H1 (cell line): ENCODE measurements at regions not wholly inside any gene's neighbourhood (a gene's known extent, or its start where the extent isn't known, plus 50 kb on each side); places are given as distances from the start of the nearest gene placed in this dataset.

Experiments
- CTCF ChIA-PET: fragments of 300-600 bp; sonication (Branson Sonifier 250); formaldehyde crosslinking; loops from one replicate; lab custom pipeline; 2021; ENCODE audit not compliant: partially characterized antibody; lab: Charles Lee
- POLR2A ChIA-PET: fragments of 300-600 bp; sonication (Branson Sonifier 250); formaldehyde crosslinking; loops from one replicate; lab custom pipeline; 2021; ENCODE audit warnings: inconsistent platforms; ENCODE audit not compliant: partially characterized antibody; lab: Charles Lee
- DNase-seq, 2 experiments: peaks; one replicate each; pipeline versions ENCODE4 v3.0.0 to v3.0.0-alpha.2; 2010 to 2022; ENCODE audit warnings: low spot score in 2 of 2, low read depth in 1 of 2, mixed read lengths in 1 of 2
- FAIRE-seq: peaks from 2 replicates; lab custom pipeline; 2011; peaks lifted over from hg19 to GRCh38; lab: Jason Lieb, UNC
- H2AFZ ChIP-seq: 2 replicates; pipeline ENCODE4 v1.8.1; 2012; ENCODE audit warnings: low read length, inconsistent platforms
- H2AK5ac ChIP-seq: 2 replicates; pipeline ENCODE4 v1.6.1; 2013; ENCODE audit warnings: low read depth, low read length
- H2BK120ac ChIP-seq: replicated peaks from 2 replicates; pipeline ENCODE3; 2013; ENCODE audit warnings: low read depth, low read length, inconsistent platforms
- H2BK12ac ChIP-seq: 2 replicates; pipeline ENCODE4 v1.6.1; 2013; ENCODE audit warnings: low read depth, low read length
- H2BK15ac ChIP-seq: 2 replicates; pipeline ENCODE4 v1.6.1; 2013; ENCODE audit warnings: low read length
- H2BK20ac ChIP-seq: 2 replicates; pipeline ENCODE4 v1.6.1; 2013; ENCODE audit warnings: low read length
- H2BK5ac ChIP-seq: 2 replicates; pipeline ENCODE4 v1.6.1; 2013; ENCODE audit warnings: low read depth, low read length
- H3K14ac ChIP-seq: 2 replicates; pipeline ENCODE4 v1.6.1; 2013; ENCODE audit warnings: inconsistent platforms; ENCODE audit not compliant: insufficient read length
- H3K18ac ChIP-seq: 2 replicates; pipeline ENCODE4 v1.6.1; 2013; ENCODE audit warnings: low read length; ENCODE audit errors: extremely low read depth
- H3K23ac ChIP-seq: 2 replicates; pipeline ENCODE4 v1.6.1; 2013; ENCODE audit warnings: inconsistent platforms; ENCODE audit not compliant: insufficient read length
- H3K23me2 ChIP-seq: 2 replicates; pipeline ENCODE4 v1.6.1; 2013; ENCODE audit warnings: low read depth, low read length
- H3K27ac ChIP-seq: 2 replicates; pipeline ENCODE4 v1.6.1; 2011; ENCODE audit warnings: low read depth, low read length, inconsistent platforms
- H3K27me3 ChIP-seq, 4 experiments: replicated peaks in 1 of 4; 1 replicate in 1 of 4; 2 replicates in 3 of 4; pipeline versions ENCODE4 v1.6.1 to v1.8.1; 2011 to 2013; ENCODE audit warnings: low read length in 3 of 4, mild to moderate bottlenecking in 3 of 4, inconsistent platforms in 2 of 4, mixed read lengths in 2 of 4, moderate library complexity in 1 of 4; ENCODE audit not compliant: control insufficient read depth in 3 of 4, insufficient read depth in 3 of 4; ENCODE audit errors: extremely low read depth in 1 of 4
- H3K36me3 ChIP-seq, 4 experiments: 2 replicates each; pipeline versions ENCODE4 v1.6.1 to v1.8.1; 2011 to 2013; ENCODE audit warnings: mild to moderate bottlenecking in 4 of 4, low read length in 3 of 4, moderate library complexity in 2 of 4, control low read depth in 1 of 4, inconsistent platforms in 1 of 4; ENCODE audit not compliant: insufficient read depth in 4 of 4, control insufficient read depth in 2 of 4
- H3K4ac ChIP-seq: replicated peaks from 2 replicates; pipeline ENCODE3; 2013; ENCODE audit warnings: low read length, low read depth, mixed read lengths, inconsistent platforms; ENCODE audit not compliant: insufficient read length
- H3K4me1 ChIP-seq, 4 experiments: replicated peaks in 1 of 4; 1 replicate in 1 of 4; 2 replicates in 3 of 4; pipeline versions ENCODE4 v1.6.1 to v1.8.1; 2011 to 2013; ENCODE audit warnings: low read length in 3 of 4, inconsistent platforms in 2 of 4, mixed read lengths in 1 of 4; ENCODE audit not compliant: insufficient read depth in 4 of 4, control insufficient read depth in 3 of 4
- H3K4me2 ChIP-seq, 2 experiments: 2 replicates each; pipeline versions ENCODE4 v1.6.1 to v1.8.1; 2011 to 2013; ENCODE audit warnings: low read depth in 2 of 2, low read length in 2 of 2, control low read depth in 1 of 2, inconsistent platforms in 1 of 2, mild to moderate bottlenecking in 1 of 2; ENCODE audit not compliant: insufficient read depth in 1 of 2
- H3K4me3 ChIP-seq, 4 experiments: fragments of 200-600, 300-600 bp in 1 of 4; sonication (generic), shearing (Covaris generic), sonication (Bioruptor Twin) in 1 of 4; 2 replicates each; pipeline versions ENCODE4 v1.5.1 to v1.8.1; 2011 to 2016; ENCODE audit warnings: low read length in 4 of 4, low read depth in 3 of 4, control low read depth in 2 of 4, inconsistent platforms in 2 of 4, mild to moderate bottlenecking in 2 of 4, mixed read lengths in 1 of 4, moderate library complexity in 1 of 4; ENCODE audit not compliant: insufficient read depth in 2 of 4; ENCODE audit errors: extremely low read depth in 1 of 4
- H3K56ac ChIP-seq: replicated peaks from 2 replicates; pipeline ENCODE3; 2013; ENCODE audit warnings: low read depth, mild to moderate bottlenecking, mixed read lengths, low read length, inconsistent platforms; ENCODE audit not compliant: insufficient read length
- H3K79me1 ChIP-seq: 2 replicates; pipeline ENCODE4 v1.6.1; 2013; ENCODE audit warnings: low read depth, low read length, control low read depth
- H3K79me2 ChIP-seq, 2 experiments: 2 replicates each; pipeline versions ENCODE4 v1.6.1 to v1.8.1; 2012 to 2013; ENCODE audit warnings: low read length in 2 of 2, mild to moderate bottlenecking in 2 of 2, inconsistent platforms in 1 of 2; ENCODE audit not compliant: insufficient read depth in 2 of 2, control insufficient read depth in 1 of 2
- H3K9ac ChIP-seq, 4 experiments: replicated peaks in 1 of 4; 1 replicate in 1 of 4; 2 replicates in 3 of 4; pipeline versions ENCODE4 v1.6.1 to v1.8.1; 2011 to 2013; ENCODE audit warnings: low read depth in 3 of 4, low read length in 3 of 4, control low read depth in 2 of 4, mild to moderate bottlenecking in 2 of 4, moderate library complexity in 2 of 4, inconsistent platforms in 1 of 4; ENCODE audit errors: extremely low read depth in 1 of 4
- H3K9me3 ChIP-seq, 2 experiments: 2 replicates each; pipeline versions ENCODE4 v1.6.1 to v1.8.1; 2012 to 2013; ENCODE audit warnings: mild to moderate bottlenecking in 2 of 2, moderate library complexity in 2 of 2, control low read depth in 1 of 2, inconsistent platforms in 1 of 2, low read depth in 1 of 2, low read length in 1 of 2, mixed read lengths in 1 of 2; ENCODE audit not compliant: insufficient read depth in 2 of 2
- H4K20me1 ChIP-seq, 2 experiments: replicated peaks in 1 of 2; 2 replicates each; pipeline versions ENCODE3 to v1.8.1; 2011 to 2013; ENCODE audit warnings: inconsistent platforms in 2 of 2, low read length in 2 of 2, mild to moderate bottlenecking in 1 of 2; ENCODE audit not compliant: insufficient read depth in 2 of 2, control insufficient read depth in 1 of 2
- H4K5ac ChIP-seq: 2 replicates; pipeline ENCODE4 v1.6.1; 2013; ENCODE audit warnings: low read length, low read depth, mixed read lengths, inconsistent platforms; ENCODE audit not compliant: insufficient read length
- H4K8ac ChIP-seq: 2 replicates; pipeline ENCODE4 v1.8.0; 2013; ENCODE audit warnings: mild to moderate bottlenecking, moderate library complexity, low read length, inconsistent platforms; ENCODE audit not compliant: insufficient read depth; ENCODE audit errors: extremely low read depth
- H4K91ac ChIP-seq: replicated peaks from 2 replicates; pipeline ENCODE3; 2013; ENCODE audit warnings: low read length, mixed read lengths, inconsistent platforms; ENCODE audit not compliant: insufficient read length
- BCL11A ChIP-seq, 2 experiments: IDR thresholded peaks; one replicate each; pipeline ENCODE4 v1.6.1; 2011; ENCODE audit warnings: low read depth in 2 of 2, low read length in 2 of 2, mild to moderate bottlenecking in 2 of 2
- CHD2 ChIP-seq: IDR thresholded peaks from 2 replicates; pipeline ENCODE4 v1.6.1; 2012; ENCODE audit warnings: low read length, improper control_type of control experiment
- EP300 ChIP-seq, 2 experiments: IDR thresholded peaks; 1 replicate in 1 of 2; 2 replicates in 1 of 2; pipeline ENCODE4 v1.6.1; 2011 to 2012; ENCODE audit warnings: low read depth in 2 of 2, low read length in 2 of 2, mild to moderate bottlenecking in 2 of 2, borderline replicate concordance in 1 of 2, inconsistent platforms in 1 of 2, moderate library complexity in 1 of 2
- HDAC2 ChIP-seq, 2 experiments: fragments of 300-600 bp in 1 of 2; sonication (generic) in 1 of 2; IDR thresholded peaks; 2 replicates each; pipeline ENCODE4 v1.6.1; 2011 to 2012; ENCODE audit warnings: low read depth in 2 of 2, low read length in 2 of 2, mild to moderate bottlenecking in 2 of 2, moderate library complexity in 2 of 2, borderline replicate concordance in 1 of 2, inconsistent platforms in 1 of 2
- KDM5A ChIP-seq: fragments of 200-600 bp; IDR thresholded peaks from 2 replicates; pipeline ENCODE4 v1.7.1; 2012; ENCODE audit warnings: mild to moderate bottlenecking, low read length, inconsistent platforms, mixed read lengths
- NANOG ChIP-seq: IDR thresholded peaks from 2 replicates; pipeline ENCODE4 v1.6.1; 2011; ENCODE audit warnings: low read length, low read depth, mild to moderate bottlenecking, inconsistent platforms; ENCODE audit not compliant: insufficient read depth, poor library complexity, severe bottlenecking
- POLR2A ChIP-seq, 2 experiments: IDR thresholded peaks; 1 replicate in 1 of 2; 2 replicates in 1 of 2; pipeline ENCODE4 v1.6.1; 2011; ENCODE audit warnings: low read depth in 2 of 2, low read length in 2 of 2, mild to moderate bottlenecking in 2 of 2; ENCODE audit errors: control extremely low read depth in 1 of 2
- RXRA ChIP-seq: IDR thresholded peaks from 2 replicates; pipeline ENCODE4 v1.6.1; 2011; ENCODE audit warnings: low read depth, mild to moderate bottlenecking, low read length, moderate library complexity; ENCODE audit not compliant: insufficient read depth
- SP1 ChIP-seq: IDR thresholded peaks from 2 replicates; pipeline ENCODE4 v1.6.1; 2011; ENCODE audit warnings: low read depth, low read length
- SP4 ChIP-seq: IDR thresholded peaks from 2 replicates; pipeline ENCODE4 v1.6.1; 2012; ENCODE audit warnings: low read length, inconsistent platforms
- TAF1 ChIP-seq: IDR thresholded peaks from 2 replicates; pipeline ENCODE4 v1.6.1; 2011; ENCODE audit warnings: mild to moderate bottlenecking, low read depth, low read length
- TF ChIP-seq, protein P1 (sequence below): IDR thresholded peaks from 2 replicates; pipeline ENCODE4 v1.6.1; 2012; ENCODE audit warnings: inconsistent platforms
- TF ChIP-seq, protein P2 (sequence below): IDR thresholded peaks from 2 replicates; pipeline ENCODE4 v1.6.1; 2012; ENCODE audit warnings: low read length, inconsistent platforms

DNA sequence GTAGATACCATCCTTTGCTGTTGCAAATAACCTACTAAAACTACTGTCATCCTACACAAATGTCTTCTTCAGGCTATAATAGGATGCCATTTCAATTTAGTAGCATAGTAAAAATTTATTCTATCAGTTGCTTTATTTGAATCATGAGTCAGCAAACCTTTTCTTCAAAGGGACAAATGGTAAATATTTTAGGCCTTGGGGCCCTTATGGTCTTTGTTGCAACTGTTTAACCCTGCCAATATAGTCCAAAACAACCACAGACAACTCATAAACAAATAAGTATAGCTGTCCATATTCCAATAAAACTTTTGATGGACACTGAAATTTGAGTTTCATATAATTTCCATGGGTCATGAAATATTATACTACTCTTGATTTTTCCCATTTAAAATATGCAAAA lies 54.0 kb upstream of the CCBE1 start:
- ChIA-PET CTCF (interaction anchor here (0.7 to 1.8 kb wide), 5 partner anchors 12 to 120 kb away, joined by 3 to 6 read pairs (median 4); partner anchors contain the start of gene CCBE1), POLR2A (no interaction called here)
- Histone ChIP-seq H3K9ac (no peak overlapping the region), H2AFZ (no peak overlapping the region), H3K27me3 (no peaks in the 10 kb centered on the region), H3K18ac (no peak overlapping the region), H4K5ac (no peak overlapping the region), H4K91ac (no peak overlapping the region), H4K20me1 (no peaks in the 10 kb centered on the region), H4K8ac (no peak overlapping the region), H3K4ac (no peak overlapping the region), H3K79me1 (no peaks in the 10 kb centered on the region), H2BK15ac (no peak overlapping the region), H3K4me2 (no peak overlapping the region), H2BK120ac (no peak overlapping the region), H3K4me1 (no peaks in the 10 kb centered on the region), H3K23ac (no peak overlapping the region), H3K23me2 (no peaks in the 10 kb centered on the region), H3K4me3 (no peak overlapping the region), H2BK20ac (no peak overlapping the region), H3K27ac (no peak overlapping the region), H3K36me3 (no peaks in the 10 kb centered on the region), H3K79me2 (no peaks in the 10 kb centered on the region), H2AK5ac (no peak overlapping the region), H3K9me3 (no peaks in the 10 kb centered on the region), H3K56ac (no peak overlapping the region), H2BK12ac (no peak overlapping the region), H3K14ac (no peak overlapping the region), H2BK5ac (no peak overlapping the region)
- FAIRE-seq (no peak), DNase-seq (no peak)
- TF ChIP-seq CHD2 = no peak
- no peak for TF ChIP-seq NANOG
- TF ChIP-seq, protein P1, sequence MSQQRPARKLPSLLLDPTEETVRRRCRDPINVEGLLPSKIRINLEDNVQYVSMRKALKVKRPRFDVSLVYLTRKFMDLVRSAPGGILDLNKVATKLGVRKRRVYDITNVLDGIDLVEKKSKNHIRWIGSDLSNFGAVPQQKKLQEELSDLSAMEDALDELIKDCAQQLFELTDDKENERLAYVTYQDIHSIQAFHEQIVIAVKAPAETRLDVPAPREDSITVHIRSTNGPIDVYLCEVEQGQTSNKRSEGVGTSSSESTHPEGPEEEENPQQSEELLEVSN = no peak
- TF ChIP-seq POLR2A (IDR thresholded peaks at IDR 0.05; ENCODE audit: control extremely low read depth in 1 of 2, low read depth in 2 of 2, low read length in 2 of 2) = no peak
- TF ChIP-seq TAF1 = no peak
- TF ChIP-seq RXRA = no peak
- no peak for TF ChIP-seq BCL11A (IDR thresholded peaks at IDR 0.05; ENCODE audit: low read depth in 2 of 2, low read length in 2 of 2)
- no peak for TF ChIP-seq SP1
- TF ChIP-seq SP4 = no peak
- TF ChIP-seq KDM5A = no peak
- TF ChIP-seq, protein P2, sequence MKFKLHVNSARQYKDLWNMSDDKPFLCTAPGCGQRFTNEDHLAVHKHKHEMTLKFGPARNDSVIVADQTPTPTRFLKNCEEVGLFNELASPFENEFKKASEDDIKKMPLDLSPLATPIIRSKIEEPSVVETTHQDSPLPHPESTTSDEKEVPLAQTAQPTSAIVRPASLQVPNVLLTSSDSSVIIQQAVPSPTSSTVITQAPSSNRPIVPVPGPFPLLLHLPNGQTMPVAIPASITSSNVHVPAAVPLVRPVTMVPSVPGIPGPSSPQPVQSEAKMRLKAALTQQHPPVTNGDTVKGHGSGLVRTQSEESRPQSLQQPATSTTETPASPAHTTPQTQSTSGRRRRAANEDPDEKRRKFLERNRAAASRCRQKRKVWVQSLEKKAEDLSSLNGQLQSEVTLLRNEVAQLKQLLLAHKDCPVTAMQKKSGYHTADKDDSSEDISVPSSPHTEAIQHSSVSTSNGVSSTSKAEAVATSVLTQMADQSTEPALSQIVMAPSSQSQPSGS = no peak
- TF ChIP-seq EP300 (IDR thresholded peaks at IDR 0.05; ENCODE audit: borderline replicate concordance in 1 of 2, low read depth in 2 of 2, low read length in 2 of 2) = no peak
- TF ChIP-seq HDAC2 (IDR thresholded peaks at IDR 0.05; ENCODE audit: borderline replicate concordance in 1 of 2, low read depth in 2 of 2, low read length in 2 of 2) = no peak
